GM19238 (cell line): ENCODE measurements at regions not wholly inside any gene's neighbourhood (a gene's known extent, or its start where the extent isn't known, plus 50 kb on each side); places are given as distances from the start of the nearest gene placed in this dataset.
"Not testable (repeated sequence)": the region's sequence is repeated elsewhere in the genome, so short reads cannot be mapped to it uniquely, and the experiment has no call there.

Experiments used
- DNase-seq: peaks from one replicate; pipeline ENCODE4 v3.0.0; 2011; ENCODE audit warnings: low spot score; ENCODE audit not compliant: insufficient read length

GRCh38 chrX:12052109-12052508, 86.2 kb upstream of the FRMPD4 start:
- DNase-seq: no peak

- DNase-seq: no peak
Measured at GRCh38 chrX:12058087-12058486, 80.2 kb upstream of the FRMPD4 start.

GRCh38 chrX:12060489-12061260, 77.6 kb upstream of the FRMPD4 start:
- DNase-seq: no peak

GRCh38 chrX:12065251-12065650, 73.0 kb upstream of the FRMPD4 start:
- DNase-seq: no peak

GRCh38 chrX:12076046-12076445, 62.2 kb upstream of the FRMPD4 start:
- DNase-seq: no peak

- DNase-seq: no peak
Measured at GRCh38 chrX:12080265-12080664, 58.0 kb upstream of the FRMPD4 start.

- not testable (repeated sequence) for DNase-seq
Measured at GRCh38 chrX:12082959-12083358, 55.3 kb upstream of the FRMPD4 start.
